Activated naive CD8-positive, alpha-beta T cell (primary cell): ENCODE measurements at regions not wholly inside any gene's neighbourhood (a gene's known extent, or its start where the extent isn't known, plus 50 kb on each side); places are given as distances from the start of the nearest gene placed in this dataset.
"Not testable (repeated sequence)": the region's sequence is repeated elsewhere in the genome, so short reads cannot be mapped to it uniquely, and the experiment has no call there.

Experiments
- H3K27ac Mint-ChIP-seq: one replicate; pipeline ENCODE4 v1.8.0; 2021; ENCODE audit warnings: mixed read lengths
- H3K27me3 Mint-ChIP-seq: one replicate; pipeline ENCODE4 v1.8.0; 2021; ENCODE audit warnings: mixed read lengths
- H3K36me3 Mint-ChIP-seq: one replicate; pipeline ENCODE4 v1.8.0; 2021; ENCODE audit warnings: mixed read lengths
- H3K4me1 Mint-ChIP-seq: one replicate; pipeline ENCODE4 v1.8.0; 2021; ENCODE audit warnings: low read depth, mixed read lengths
- H3K4me3 Mint-ChIP-seq: one replicate; pipeline ENCODE4 v1.8.0; 2021; ENCODE audit warnings: mild to moderate bottlenecking, mixed read lengths
- H3K9me3 Mint-ChIP-seq: one replicate; pipeline ENCODE4 v1.8.0; 2021; ENCODE audit warnings: low read depth, mixed read lengths

DNA sequence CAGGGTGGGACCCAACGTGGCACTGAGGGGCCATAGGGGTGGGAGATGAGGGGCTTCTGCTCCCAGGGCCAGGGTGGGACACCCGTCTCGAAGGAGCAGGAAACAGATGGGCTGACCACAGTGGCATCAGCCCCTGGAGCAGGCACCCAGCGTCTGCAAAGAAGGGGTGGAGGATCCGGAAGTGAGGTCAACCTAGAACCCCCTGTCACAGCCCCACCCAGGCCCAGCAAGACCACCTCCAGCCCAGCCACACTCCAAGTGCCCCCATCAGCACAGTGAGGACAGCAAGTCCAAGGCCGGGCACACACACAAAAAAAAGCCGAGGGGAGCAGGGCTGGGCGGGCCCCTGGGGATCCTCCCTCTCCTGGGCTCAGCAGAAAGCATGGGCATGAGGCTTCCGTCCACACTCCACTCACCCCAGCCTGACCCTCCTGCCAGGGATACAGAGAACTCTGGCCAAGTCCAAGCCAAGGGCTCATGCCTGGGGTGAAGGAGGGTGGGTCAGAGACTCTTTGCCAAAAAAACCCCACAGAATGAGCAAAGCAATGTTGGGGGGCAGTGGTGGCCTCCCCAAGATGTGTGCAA lies 111.0 kb downstream of the FOXL3 start:
- Mint-ChIP-seq H3K9me3 (peaks cover 16% of the 10 kb centered on the region), H3K27me3 (no peaks in the 10 kb centered on the region), H3K4me1 (no peaks in the 10 kb centered on the region), H3K36me3 (peaks cover 13% of the 10 kb centered on the region), H3K27ac (no peak overlapping the region), H3K4me3 (no peak overlapping the region)

DNA sequence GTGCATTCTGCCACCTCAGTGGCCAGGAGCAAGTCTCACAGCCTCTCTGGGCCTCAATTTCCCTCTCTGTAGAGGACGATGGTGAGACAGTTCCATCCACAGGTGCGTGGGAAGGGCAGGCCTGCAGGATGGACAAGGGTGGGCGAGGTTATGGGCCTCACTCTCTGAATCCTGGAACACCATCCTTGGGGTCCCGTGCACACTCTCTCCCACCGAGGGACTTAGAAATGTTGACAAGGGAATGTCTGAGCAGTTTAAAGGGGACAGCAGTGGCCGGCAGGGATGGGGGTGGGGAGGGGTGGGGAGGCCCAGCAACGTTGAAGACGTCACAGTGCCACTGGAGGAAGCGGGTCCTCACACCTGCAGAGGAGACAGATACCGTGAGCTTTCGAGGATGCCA lies 111.5 kb downstream of the FOXL3 start:
- H3K27ac Mint-ChIP-seq, result no peak overlapping the region
- peaks cover 11% of the 10 kb centered on the region for H3K9me3 Mint-ChIP-seq
- H3K4me1 Mint-ChIP-seq, result no peaks in the 10 kb centered on the region
- H3K4me3 Mint-ChIP-seq, result no peak overlapping the region
- H3K36me3 Mint-ChIP-seq, result peaks cover 10% of the 10 kb centered on the region
- H3K27me3 Mint-ChIP-seq, result no peaks in the 10 kb centered on the region

DNA sequence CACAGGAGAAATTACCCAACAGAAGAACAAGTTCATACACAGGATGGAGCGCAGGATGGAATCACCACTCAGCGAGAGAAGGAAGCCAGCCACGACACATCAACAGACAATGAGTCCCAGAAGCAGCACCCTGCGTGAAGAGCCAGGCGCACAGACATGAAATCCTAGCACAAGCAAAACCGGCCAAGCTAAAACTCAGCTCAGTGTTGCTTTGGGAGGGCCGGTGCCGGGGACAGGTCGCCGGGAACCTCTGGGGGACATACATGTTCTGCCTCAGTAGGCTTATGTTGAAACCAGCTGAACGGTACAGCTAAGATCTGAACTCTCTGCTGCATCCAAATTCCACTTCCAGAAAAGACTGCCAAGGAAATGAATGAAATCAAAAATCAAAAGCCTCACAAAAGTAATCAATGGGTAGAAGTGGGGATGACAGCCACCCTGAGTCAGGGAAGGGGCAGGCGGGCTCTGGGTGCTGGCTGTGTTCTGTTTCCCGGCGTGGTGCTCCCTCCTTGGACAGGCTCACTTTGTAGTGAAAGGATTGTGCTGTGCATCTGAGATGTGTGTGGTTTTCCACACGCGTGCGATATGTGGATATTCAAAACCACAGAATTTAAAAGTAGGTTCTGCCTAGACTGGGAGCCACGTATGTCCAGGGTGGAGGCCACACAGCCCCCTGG lies 114.7 kb downstream of the PDGFA start:
- Mint-ChIP-seq H3K36me3 (no peaks in the 10 kb centered on the region), H3K9me3 (no peaks in the 10 kb centered on the region), H3K27me3 (no peaks in the 10 kb centered on the region), H3K4me3 (no peak overlapping the region), H3K27ac (no peak overlapping the region), H3K4me1 (no peaks in the 10 kb centered on the region)

DNA sequence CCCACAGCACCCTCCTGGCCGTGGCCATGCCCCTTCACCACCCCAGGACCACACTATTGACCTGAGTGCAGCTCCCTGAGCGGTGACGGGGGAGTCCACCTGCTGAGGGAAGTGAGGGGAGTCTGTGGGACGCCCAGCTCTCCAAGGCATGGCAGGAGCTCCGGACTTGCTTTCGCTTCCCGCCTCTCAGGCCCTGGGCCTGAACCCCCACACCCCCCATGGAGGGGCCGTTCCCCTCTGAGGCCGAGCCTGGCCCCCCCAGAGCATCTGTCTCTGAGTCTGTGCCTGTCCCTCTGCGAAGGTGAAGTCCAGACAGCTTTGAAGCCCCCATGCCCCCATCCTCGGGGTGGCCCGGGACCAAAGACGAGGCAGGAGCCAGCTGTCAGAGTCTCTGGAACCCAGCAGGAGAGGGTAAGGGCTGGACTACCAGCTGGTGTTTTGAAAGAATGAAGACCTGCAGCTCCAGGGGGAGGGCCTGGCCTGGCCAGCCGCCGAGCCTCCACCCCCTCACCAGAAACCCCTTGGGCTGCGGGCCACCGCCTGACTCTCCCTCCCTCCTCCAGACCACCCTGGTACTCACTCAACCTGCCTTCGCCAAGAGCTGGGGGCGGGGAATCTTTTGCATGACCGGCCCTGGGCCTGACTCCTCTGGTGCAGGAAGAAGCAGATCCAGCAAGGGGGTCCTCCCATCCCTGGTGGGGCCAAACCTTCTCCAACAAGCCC lies 114.0 kb downstream of the PDGFA start:
- no peak overlapping the region for H3K27ac Mint-ChIP-seq
- no peak overlapping the region for H3K4me3 Mint-ChIP-seq
- H3K4me1 Mint-ChIP-seq, result no peaks in the 10 kb centered on the region
- H3K36me3 Mint-ChIP-seq, result no peaks in the 10 kb centered on the region
- H3K27me3 Mint-ChIP-seq, result no peaks in the 10 kb centered on the region
- no peaks in the 10 kb centered on the region for H3K9me3 Mint-ChIP-seq

DNA sequence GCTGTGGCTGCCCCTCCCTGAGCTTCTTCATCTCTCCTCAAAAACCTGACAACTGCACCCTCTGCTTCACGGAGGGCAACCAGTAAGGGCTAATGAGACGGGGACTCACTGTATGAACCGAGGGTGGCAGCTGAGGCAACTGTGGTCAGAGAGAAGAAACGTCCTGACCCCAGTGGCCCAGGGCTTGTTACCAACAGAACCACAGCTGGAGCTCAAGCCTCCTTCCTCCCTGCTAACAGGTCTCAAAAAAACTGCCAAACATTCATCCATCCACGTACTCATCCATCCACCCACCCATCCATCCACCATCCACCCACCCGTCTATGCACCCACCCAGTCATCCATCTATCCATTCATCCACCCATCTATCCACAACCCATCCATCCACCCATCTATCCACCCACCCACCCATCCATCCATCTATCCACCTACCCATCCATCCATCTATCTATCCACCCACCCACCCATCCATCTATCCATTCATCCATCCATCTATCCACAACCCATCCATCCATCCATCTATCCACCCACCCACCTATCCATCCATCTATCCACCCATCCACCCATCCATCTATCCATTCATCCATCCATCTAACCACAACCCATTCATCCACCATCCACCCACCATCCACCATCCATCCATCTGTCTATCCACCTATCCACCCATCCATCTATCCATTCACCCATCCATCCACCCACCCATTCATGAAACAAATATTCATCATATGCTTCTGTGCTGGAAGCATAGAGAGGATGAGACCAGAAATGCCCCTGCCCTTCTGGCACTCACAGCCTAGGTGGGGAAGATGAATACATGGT lies 111.7 kb downstream of the PDGFA start:
- Mint-ChIP-seq H3K36me3 (no peaks in the 10 kb centered on the region), H3K27me3 (no peaks in the 10 kb centered on the region), H3K27ac (no peak overlapping the region), H3K9me3 (no peaks in the 10 kb centered on the region), H3K4me3 (no peak overlapping the region), H3K4me1 (no peaks in the 10 kb centered on the region)

DNA sequence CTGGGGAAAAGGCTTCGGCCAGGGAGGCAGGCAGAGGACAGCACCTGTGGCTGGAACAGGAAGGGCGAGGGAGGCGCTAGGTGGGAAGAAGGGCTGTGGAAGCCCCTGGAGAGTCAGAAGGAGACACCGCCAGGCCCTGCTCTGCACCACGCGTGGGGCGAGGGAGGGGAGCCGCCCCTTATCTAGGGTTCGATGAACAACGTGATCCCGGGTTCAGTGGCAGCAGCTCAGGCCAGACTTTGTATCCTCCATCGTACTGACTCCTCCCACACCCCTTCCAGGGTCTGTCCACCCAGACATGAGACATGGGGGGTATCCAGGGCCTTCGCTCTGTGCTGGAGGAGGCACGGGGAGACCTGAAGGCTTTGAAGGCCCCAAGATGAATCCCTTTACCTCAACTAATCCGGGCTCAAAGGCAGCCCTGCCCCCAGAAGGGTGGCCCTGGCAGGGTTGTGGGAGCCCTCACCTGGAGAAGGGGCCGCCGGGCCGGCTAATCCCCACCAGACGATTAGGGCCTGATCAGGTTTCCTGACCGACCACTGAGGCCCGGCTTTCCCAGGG lies 110.8 kb downstream of the PDGFA start:
- Mint-ChIP-seq H3K36me3 (no peaks in the 10 kb centered on the region), H3K27ac (no peak overlapping the region), H3K27me3 (no peaks in the 10 kb centered on the region), H3K4me3 (no peak overlapping the region), H3K9me3 (no peaks in the 10 kb centered on the region), H3K4me1 (no peaks in the 10 kb centered on the region)

DNA sequence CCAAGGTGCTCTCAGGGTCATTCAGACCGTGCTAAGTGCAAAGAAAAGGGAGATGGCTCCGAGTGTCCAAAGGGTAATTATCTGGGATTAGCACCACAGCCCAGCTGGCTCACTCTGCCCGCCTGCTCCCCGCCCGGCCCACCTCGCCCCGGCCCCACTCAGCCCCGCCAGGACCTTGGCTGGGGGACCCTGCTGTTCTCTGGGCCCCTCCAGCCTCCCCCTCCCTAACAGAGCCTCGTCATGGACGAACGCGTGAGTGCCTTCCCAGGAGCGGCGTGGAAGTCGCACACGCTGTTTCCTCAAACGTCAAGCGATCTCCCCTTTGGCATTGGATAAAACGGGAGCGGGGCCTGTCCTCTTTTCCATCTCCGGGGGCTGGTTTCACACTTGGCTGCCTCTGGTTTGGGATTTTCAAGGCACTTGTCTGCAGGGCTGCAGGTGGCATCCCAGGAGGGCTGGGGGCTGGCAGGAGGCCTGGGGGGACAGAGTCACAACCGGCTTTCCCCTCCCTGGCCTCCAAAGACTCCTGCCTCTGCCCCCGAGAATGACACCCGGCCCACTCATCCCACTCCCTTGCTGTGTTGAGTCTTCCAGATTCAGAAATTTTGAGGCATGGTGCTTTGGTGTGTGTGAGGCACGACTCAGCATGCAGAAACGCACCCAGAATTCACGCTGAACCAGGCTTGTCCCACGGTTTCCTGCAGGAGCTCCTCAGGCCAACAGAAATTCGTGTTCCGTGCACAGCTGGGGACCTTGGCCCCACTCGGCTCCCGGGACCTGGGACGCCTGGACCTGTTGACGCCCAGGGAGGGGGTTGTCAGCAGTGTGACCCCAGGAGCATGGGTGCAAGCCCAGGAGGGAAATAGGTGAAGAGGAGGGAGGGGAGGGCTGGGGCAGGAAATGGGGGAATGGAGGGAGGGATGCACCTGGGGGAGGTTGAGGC lies 110.0 kb downstream of the PDGFA start:
- Mint-ChIP-seq H3K27ac (no peak overlapping the region), H3K27me3 (no peaks in the 10 kb centered on the region), H3K4me3 (no peak overlapping the region), H3K9me3 (no peaks in the 10 kb centered on the region), H3K4me1 (no peaks in the 10 kb centered on the region), H3K36me3 (no peaks in the 10 kb centered on the region)

DNA sequence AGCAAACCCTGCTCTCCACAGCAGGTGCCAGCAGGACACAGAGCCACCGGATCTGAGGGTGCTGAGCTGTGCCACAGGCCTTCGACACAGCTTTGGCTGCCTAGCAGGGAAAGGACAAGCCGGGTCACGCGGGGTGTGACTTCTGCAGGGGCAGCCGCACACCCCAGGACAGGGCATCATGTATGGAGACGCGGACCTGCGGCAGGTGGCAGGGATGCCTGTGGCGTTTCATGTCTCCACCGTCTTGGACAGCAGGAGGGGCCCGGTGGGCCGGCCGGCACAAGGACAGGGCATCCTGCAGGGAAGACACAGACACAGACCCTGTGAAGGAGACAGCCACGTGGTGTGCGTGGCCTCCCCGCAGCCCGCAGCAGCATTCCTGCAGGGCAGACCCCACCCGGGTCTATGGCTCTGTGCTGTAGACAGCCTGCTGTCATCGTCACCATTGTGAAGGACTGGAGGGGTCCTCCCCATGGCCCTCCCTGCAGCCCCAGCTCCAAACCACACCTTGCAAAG lies 109.2 kb downstream of the PDGFA start:
- no peaks in the 10 kb centered on the region for H3K27me3 Mint-ChIP-seq
- no peak overlapping the region for H3K4me3 Mint-ChIP-seq
- H3K27ac Mint-ChIP-seq, result no peak overlapping the region
- no peaks in the 10 kb centered on the region for H3K9me3 Mint-ChIP-seq
- no peaks in the 10 kb centered on the region for H3K4me1 Mint-ChIP-seq
- H3K36me3 Mint-ChIP-seq, result no peaks in the 10 kb centered on the region

DNA sequence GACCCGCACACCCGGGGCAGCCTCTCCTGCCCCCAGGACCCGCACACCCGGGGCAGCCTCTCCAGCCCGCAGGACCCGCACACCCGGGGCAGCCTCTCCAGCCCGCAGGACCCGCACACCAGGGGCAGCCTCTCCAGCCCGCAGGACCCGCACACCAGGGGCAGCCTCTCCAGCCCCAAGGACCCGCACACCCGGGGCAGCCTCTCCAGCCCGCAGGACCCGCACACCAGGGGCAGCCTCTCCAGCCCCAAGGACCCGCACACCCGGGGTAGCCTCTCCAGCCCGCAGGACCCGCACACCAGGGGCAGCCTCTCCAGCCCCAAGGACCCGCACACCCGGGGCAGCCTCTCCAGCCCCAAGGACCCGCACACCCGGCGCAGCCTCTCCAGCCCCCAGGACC lies 108.5 kb downstream of the PDGFA start:
- not testable (repeated sequence) for H3K36me3 Mint-ChIP-seq, H3K27me3 Mint-ChIP-seq, H3K27ac Mint-ChIP-seq, H3K4me3 Mint-ChIP-seq, H3K4me1 Mint-ChIP-seq, H3K9me3 Mint-ChIP-seq

DNA sequence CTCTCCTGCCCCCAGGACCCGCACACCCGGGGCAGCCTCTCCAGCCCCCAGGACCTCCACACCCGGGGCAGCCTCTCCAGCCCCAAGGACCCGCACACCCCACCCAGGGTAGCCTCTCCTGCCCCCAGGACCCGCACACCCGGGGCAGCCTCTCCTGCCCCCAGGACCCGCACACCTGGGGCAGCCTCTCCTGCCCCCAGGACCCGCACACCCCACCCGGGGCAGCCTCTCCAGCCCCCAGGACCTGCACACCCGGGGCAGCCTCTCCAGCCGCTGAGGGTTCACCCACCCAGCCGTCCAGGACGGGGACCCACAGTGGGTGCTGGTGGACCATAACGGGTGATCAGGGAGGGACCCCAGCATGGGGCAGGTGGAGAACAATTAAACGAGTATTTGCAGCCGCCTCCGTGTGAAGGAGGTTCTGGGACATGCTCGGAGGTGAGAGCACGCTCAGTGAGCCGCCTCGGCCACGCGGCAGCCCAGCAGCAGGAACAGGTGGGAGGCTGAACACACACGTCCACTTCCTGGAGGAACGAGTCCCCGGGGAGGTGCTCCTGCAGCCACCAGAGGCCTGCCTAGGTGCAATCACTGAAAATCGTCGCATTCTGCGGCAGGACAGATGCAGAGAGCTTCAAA lies 107.9 kb downstream of the PDGFA start:
- Mint-ChIP-seq H3K27ac (no peak overlapping the region), H3K36me3 (no peaks in the 10 kb centered on the region), H3K4me1 (no peaks in the 10 kb centered on the region), H3K27me3 (no peaks in the 10 kb centered on the region), H3K4me3 (no peak overlapping the region), H3K9me3 (no peaks in the 10 kb centered on the region)

DNA sequence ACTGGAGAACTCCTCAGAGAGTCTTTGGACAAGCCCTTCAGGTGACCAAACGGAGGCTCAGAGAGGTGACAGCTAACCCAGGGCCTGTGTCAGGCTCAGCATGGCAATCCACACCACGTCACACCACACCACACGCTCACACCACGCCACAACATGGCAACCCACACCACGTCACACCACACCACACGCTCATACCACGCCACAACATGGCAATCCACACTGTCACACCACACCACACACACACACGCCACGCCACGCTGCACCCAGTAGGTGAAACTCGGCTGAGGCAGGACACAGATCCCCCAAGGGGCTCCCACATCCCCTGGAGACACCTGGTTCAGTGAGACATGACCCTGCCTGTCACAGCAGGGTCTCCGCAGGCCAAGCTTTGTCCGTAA lies 107.3 kb downstream of the PDGFA start:
- no peaks in the 10 kb centered on the region for H3K27me3 Mint-ChIP-seq
- H3K4me3 Mint-ChIP-seq, result no peak overlapping the region
- no peaks in the 10 kb centered on the region for H3K4me1 Mint-ChIP-seq
- no peaks in the 10 kb centered on the region for H3K36me3 Mint-ChIP-seq
- no peaks in the 10 kb centered on the region for H3K9me3 Mint-ChIP-seq
- no peak overlapping the region for H3K27ac Mint-ChIP-seq

DNA sequence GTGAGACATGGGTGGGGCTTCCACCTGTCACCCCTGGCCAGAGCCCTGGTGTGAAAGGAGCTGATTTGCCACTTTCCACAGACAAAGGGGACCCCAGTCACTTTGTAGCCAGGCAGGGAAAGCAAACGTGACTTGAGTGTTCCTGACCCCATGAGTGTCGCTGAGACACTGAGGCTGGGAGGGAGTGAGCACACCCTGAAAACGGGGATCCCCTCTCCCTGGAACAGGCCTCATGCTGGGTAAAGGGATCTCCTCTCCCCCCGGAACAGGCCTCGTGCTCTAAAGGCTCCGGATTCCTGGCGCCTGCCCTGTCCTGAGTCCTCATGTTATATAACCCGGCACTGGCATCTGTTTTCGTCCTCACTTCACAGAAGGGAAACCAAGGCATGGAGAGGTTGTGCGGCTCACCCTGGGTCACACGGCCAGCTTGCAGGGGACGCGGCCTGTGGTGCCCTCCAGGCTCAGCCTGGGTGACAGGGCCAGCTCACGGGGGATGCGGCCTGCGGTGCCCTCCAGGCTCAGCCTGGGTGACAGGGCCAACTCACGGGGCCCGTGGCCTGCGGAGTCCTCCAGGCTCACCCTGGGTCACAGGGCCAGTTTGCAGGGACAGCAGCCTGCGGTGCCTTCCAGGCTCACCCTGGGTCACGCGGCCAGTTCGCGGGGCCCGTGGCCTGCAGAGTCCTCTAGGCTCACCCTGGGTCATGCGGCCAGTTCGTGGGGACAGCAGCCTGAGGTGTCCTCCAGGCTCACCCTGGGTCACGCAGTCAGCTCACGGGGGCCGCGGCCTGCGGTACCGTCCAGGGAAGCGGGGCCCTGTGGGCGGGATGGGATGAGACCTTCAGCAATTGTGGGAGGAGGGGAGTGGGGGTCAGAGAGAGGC lies 104.7 kb downstream of the PDGFA start:
- no peaks in the 10 kb centered on the region for H3K27me3 Mint-ChIP-seq
- H3K36me3 Mint-ChIP-seq, result peaks cover 2% of the 10 kb centered on the region
- H3K4me3 Mint-ChIP-seq, result no peak overlapping the region
- H3K4me1 Mint-ChIP-seq, result no peaks in the 10 kb centered on the region
- no peak overlapping the region for H3K27ac Mint-ChIP-seq
- H3K9me3 Mint-ChIP-seq, result peaks cover 3% of the 10 kb centered on the region
